Right renal pelvis (tissue), 4 donors: ENCODE measurements at regions not wholly inside any gene's neighbourhood (a gene's known extent, or its start where the extent isn't known, plus 50 kb on each side); places are given as distances from the start of the nearest gene placed in this dataset.
A peak's percentile ranks its signal among the peaks of the same experiment; 100 is the strongest.
"Not testable (repeated sequence)": the region's sequence is repeated elsewhere in the genome, so short reads cannot be mapped to it uniquely, and the experiment has no call there.

Experiments used
- DNase-seq, 4 donors: peaks; one replicate each; pipeline ENCODE4 v3.0.0-alpha.2; 2013; ENCODE audit warnings: low read depth in 4 of 4, low spot score in 3 of 4, missing footprints in 1 of 4

DNA sequence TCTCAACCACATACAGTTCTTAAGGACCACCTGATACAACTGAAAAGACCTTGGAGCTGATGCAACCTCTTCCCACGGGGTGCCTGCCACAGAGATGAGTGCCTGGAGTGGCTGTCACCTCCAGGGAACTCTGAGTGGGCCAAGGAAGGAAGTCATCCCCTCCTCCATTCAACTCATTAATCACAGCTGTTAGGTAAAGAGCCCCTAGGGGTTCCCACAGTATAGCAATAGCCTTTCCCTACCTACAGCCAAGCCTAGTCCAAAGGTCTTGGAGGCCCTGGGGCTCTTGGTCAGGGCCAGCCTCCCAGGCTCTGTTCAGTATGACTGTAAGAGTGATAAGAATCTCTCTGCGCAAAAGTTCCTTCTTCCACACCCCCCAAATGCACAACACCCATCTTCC lies 70.4 kb upstream of the NFE2L3 start:
- no peak for DNase-seq

DNA sequence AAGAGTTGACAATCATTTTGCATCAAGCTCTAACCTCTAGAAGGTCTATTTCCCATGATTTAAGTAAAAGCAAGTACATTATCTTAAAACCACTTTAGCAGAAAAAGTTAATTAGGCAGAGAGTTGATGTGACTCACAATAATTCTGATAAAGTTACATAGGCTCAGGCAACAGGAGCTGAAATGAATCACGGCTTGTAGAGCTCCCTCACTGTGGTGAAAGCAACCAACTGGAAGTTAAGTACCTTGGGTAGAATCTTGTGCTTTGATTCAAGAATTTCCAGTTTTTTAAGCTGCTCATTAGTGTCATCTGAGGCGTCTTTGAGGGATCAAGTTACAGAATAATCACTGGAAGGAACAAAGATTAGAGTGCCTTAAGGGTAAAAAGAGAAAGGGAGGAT lies 68.9 kb upstream of the NFE2L3 start:
- DNase-seq = peak in 1 of 4 donors; percentile 25

DNA sequence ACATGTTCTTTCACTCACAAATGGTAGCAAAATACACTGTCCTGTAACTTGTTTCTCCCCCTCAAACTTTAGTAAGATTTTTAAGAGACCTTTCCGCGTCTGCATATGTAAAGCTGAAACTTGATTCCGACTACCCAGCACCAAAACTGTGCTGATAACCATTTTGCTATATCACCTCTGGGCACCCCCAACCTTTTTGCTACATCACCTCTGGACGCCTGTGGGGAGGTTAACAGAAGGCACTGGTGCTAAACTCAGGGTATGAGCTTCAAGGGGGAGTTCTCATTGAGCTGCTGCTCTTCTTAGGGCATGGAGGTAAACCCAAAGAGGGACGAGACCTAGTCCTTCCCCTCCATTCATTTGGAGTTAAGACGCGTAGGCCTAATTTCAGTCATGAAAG lies 67.6 kb upstream of the NFE2L3 start:
- no peak for DNase-seq

DNA sequence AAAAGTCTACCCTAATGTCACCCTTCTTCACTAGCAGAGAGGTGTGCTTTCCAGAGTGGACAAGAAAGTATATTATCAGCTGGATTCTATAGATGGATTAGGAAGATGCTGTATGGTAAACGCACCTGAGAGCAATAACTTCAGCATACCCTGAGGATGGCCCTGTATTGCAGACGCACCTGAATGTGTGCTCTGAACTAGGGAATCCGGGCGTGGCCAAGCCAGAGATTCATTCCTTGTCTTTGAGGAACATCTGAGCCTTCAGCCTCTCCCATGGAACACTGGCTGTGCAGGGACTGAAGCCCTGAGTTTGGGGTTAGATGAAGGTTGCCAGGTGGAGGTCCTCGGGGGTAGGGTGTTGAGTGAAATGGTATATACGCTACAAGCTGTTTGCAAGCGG lies 66.2 kb upstream of the NFE2L3 start:
- no peak for DNase-seq

DNA sequence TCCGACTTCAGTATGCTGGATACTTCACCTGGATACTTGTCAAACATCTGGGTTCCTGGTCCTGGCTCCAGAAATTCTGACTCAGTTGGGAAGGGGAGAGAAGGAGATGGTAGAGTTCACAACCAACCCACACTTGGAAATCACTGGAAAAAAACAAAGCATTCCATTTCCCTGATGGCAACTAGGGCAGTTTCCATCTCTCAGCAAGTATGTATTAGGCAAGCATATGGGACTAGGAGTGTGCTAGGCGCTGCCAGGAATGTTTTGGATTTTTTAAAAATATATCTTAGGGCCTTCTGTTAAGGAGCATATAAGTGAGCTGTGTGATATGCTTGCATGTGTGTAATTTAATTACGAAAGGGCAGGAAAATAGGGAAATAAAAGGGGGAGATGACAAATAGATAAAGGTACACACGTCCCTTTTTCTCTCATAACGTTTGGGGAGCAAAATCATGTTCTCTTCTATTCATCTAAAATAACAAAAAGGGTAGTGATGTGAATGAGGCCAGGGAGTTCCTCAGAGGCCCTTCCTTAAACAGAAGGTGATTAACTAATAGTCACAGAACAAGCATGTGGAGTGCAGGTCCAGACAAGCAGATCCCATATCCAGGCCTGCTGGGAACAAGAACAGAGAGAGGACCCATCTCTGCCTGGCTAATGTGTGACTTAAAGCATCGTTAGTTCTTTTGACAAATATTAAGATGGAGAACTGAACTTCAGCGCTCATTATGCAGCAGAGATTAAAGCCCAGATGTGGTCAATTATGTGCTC lies 64.5 kb upstream of the NFE2L3 start:
- DNase-seq = no peak

DNA sequence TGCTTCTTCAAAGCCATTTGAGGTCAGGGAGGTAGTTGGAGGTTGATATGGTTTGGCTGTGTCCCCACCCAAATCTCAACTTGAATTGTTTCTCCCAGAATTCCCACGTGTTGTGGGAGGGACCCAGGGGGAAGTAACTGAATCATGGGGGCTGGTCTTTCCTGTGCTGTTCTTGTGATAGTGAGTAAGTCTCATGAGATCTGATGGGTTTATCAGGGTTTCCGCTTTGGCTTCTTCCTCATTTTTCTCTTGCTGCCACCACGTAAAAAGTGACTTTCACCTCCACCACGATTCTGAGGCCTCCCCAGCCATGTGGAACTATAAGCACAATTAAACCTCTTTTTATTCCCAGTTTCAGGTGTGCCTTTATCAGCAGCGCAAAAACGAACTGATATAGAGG lies 62.5 kb upstream of the NFE2L3 start:
- not testable (repeated sequence) for DNase-seq

DNA sequence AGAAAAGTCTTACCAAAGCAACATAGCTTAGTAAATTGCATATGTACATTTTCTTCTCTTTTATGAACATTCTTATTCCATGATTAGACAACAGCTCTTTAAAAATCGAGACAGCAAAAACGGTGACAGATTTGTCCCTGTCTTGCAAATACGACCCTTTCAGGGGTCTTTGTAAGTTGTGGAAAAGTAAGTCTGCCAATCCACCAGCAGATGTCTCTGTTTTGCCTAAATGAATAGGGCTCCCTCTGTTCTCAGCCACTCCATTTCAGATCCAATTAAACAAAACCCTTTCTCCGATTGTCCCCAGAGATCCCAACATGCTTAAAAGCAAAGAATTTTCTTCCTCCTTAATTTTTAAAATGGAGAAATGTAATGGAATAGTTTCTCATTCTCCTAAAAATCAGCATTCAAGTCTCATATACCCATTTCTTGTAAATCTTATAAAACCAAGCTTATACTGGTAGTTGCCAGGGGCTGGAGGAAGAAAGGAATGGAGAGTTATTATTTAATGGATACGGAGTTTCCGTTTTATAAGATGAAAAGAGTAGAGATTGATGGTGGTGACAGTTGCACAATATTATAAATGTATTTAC lies 61.0 kb upstream of the NFE2L3 start:
- peak in 1 of 4 donors; percentile 67 for DNase-seq

DNA sequence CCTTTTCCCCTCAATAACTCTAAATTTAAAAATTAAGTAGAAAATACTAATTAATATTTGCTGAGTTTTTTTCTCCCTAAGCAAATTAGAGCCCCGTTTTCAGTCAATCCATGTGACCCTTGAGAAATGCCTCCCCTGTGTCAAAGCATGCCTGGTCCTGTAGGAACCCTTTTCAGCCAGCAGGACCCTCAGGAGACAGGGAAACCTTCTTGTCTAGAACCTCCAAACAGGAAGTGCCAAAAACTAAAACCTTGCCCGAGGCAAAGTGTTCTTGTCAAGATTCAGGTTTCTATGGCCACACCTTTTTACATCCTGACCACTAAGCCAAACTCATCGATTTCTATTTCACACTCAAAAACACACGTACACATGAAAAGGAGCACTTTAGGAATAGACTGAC lies 60.1 kb upstream of the NFE2L3 start:
- no peak for DNase-seq

DNA sequence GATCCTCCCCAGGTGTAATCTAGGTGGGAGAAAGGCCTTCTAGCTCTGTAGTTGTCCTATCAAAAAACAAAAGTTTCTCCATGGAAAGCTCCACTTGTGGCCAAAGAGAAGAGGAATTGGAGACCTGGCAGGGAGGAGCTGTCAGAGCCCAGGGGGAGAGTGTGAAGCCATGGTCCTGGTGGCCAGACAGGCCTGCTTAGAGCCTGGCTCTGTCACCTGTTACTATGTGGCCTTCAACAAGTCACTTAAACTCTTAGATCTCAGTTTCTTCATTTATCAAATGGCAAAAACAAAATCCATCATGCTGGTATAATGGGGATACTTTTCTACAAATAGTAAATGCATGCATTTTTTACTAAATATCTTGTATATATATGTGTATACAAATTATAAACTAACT lies 59.0 kb upstream of the NFE2L3 start:
- DNase-seq = no peak

DNA sequence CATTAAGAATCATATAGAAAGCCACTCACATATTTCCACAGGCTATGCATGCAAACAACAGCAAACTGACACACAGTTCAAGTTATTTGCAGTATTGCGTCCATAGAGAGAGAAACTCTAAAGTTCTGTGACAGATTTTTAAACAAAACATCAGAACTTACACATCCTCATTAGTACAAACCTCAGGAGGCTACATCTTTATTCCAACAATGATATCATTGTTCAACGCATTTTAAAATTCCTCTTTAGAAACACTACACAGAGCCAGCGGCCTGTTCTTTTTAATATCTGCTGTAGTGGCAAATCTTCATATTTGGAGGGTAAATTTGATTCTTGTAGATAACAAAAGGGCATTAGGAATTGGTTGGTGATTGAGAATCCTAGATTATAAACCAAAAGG lies 55.9 kb upstream of the NFE2L3 start:
- no peak for DNase-seq

DNA sequence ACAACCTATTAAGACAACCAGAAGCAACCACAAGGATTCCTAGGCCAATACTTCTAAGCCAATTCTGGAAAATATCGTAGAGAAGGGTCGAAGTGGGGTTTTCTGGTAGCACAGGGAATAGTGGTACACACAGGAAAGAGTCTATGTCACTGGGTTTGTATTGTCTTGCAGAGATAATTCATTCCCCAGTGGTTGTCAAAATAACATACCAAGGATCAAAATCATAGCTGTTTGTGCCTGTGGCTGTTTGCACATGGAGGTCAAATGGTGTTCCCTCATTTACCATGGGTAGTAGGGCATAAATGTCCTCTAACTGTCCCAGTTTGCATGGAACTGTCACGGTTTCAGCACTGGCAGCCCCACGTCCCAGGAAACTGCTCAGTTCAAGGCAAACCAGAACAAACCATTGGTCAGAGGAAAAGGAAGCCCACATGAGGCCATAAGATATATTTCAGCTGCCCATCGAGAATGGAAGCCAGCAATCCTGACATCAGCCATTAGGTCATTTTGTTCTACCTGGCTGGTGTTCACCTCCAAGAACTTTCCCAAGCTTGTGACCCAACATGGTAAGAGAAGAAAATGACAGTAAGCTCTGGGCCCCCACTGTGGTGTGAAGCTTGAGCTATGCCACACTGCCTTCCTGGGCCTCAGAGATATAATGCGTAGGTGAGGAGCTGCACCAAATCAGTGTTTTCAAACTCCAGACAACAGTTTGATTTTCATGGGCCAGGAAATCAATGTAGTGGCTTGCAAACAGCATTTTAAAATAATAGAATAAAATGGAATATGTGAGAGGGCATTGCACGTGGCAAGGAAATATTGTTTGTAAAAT lies 53.9 kb upstream of the NFE2L3 start:
- no peak for DNase-seq

DNA sequence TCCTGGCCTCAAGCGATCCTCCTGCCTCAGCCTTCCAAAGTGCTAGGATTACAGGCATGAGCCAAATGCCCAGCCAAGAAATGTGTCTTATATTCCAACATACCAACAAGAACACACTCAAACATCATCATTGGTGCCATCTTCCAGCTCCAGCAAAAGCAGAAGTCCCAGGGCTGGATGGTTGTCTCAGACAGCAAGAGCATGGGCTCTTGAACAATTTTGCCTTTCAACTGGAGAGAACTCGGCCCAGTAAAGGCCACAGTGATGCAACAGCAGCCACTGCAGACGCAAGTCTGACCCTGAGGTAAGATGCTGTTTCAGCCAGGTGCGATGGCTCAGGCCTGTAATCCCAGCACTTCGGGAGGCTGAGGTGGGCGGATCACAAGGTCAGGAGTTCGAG lies 52.8 kb upstream of the NFE2L3 start:
- no peak for DNase-seq

DNA sequence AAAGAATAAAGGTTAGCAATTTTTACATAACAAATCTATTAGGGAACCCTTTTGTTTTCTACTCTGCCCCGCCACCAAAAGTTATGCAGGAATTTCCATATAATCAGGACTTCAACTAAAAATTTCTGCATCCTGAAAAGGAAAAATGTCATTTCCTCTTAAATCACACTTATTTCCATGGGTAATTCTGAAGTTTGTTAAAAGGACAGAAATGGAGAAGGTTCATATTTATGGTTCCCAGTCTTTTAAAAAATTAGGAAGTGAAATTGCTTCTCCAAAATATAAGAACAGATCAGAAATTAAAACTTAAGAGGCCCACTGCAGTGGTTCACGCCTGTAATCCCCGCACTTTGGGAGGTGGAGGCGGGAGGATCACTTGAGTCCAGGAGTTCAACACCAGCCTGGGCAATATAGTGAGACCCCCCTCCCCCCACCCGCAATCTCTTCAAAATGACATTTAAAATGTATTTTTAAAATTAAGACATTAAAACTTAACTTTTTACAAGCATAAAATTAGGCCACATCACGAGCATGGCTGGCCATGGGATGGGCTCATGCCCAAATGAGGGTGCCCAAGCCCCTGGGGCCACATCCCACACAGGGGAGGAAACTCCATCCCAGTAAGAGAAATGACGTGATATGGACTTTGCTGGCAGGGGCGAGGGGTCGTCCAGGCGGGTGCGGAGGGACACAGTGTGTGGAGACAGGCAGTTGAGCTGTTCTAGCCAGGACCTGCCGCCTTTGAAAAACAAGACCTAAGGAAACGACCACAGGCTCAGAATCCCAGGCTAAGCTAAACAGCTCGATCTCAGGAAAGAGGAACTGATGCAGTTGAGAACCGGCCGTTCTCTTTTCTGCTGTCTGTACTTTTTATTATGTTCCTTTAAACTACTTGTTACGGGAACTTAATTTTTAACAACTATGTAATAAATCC lies 51.3 kb upstream of the NFE2L3 start:
- peak in 1 of 4 donors; percentile 19 for DNase-seq

DNA sequence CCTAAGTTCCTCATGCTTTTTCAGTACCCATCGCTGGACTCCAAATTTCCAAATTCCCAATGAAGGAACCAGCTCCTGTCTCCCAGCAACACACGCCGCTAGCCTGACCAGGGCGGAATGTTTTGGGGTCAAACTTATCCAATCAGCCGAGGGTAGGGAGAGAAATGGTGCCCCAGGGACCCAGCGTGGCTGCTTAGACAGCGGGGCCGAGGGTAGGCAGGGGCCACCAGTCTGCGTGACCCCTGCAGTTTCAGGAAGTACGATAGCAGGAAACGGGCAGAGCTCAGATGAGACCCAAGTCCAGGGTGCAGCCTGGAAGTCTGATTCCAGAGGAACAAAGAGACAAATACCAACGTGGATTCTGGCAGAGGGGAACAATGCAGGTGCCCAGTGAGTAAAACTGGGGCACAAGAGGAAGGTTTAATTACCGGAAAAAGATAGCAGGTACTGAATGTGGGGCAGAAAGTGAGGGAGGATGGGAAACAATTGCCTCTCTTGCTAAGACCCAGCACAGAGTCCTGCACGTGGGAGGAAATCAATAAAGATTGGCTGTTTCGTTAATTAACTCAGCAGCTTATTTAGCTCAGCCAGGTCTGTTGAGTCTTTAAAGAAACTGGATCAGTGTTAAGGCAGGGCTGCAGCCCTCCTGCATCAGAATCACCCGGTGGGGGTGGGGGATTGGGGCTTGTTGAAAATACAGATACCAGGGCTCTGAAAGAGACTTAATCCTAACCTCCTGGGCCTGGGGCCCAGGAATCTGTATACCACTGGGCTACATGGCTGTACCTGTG lies 50.4 kb upstream of the NFE2L3 start:
- DNase-seq = peak in 1 of 4 donors; percentile 25

DNA sequence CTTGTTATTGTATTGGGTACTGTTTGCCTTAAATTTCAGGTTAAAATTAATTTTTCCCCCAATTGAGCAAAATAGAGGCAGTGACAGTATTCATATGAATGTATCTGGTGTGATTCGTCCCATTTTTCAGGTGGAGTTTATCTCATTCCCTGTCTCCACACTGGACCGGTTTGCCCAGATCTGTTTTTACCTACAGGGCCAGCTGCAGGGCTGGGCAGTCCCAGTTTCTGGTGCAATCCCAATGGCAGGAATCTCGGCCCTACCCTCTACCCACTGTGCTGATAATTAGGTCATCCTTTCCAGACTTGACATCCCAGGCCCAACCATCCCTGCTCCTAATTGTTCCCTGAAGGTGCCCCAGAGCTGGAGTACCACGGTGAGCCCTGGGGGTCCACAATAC lies 49.8 kb upstream of the NFE2L3 start:
- DNase-seq = no peak
